UCSD-AML1 (cell line): ENCODE measurements at regions not wholly inside any gene's neighbourhood (a gene's known extent, or its start where the extent isn't known, plus 50 kb on each side); places are given as distances from the start of the nearest gene placed in this dataset.
"Not testable (repeated sequence)": the region's sequence is repeated elsewhere in the genome, so short reads cannot be mapped to it uniquely, and the experiment has no call there.

Source experiments
- DNase-seq: peaks from one replicate; lab custom pipeline; 2025; ENCODE audit not compliant: unreplicated experiment; lab: John Stamatoyannopoulos, UW

GRCh38 chr2:150371044-150371818 lies 116.2 kb downstream of the RND3 start:
- DNase-seq: no peak

GRCh38 chr2:150370561-150370960 lies 116.9 kb downstream of the RND3 start:
- DNase-seq: no peak

GRCh38 chr2:150369862-150370261 lies 117.6 kb downstream of the RND3 start:
- DNase-seq: no peak

GRCh38 chr2:150358468-150358807 lies 129.0 kb downstream of the RND3 start:
- no peak for DNase-seq

- DNase-seq: no peak
Observed at GRCh38 chr2:150357770-150358467, 129.5 kb downstream of the RND3 start.

- no peak for DNase-seq
Observed at GRCh38 chr2:150355440-150355839, 132.0 kb downstream of the RND3 start.

GRCh38 chr2:150353376-150353775 lies 134.1 kb downstream of the RND3 start:
- no peak for DNase-seq

- DNase-seq: no peak
Observed at GRCh38 chr2:150351922-150352321, 135.5 kb downstream of the RND3 start.

GRCh38 chr2:150350500-150350899 lies 137.0 kb downstream of the RND3 start:
- DNase-seq: no peak

- no peak for DNase-seq
Observed at GRCh38 chr2:150346806-150347205, 140.7 kb downstream of the RND3 start.

GRCh38 chr2:150341982-150342680 lies 145.3 kb downstream of the RND3 start:
- no peak for DNase-seq

- DNase-seq: no peak
Observed at GRCh38 chr2:150339951-150340350, 147.5 kb downstream of the RND3 start.

- no peak for DNase-seq
Observed at GRCh38 chr2:150339282-150339681, 148.2 kb downstream of the RND3 start.

- no peak for DNase-seq
Observed at GRCh38 chr2:150335596-150335995, 151.9 kb downstream of the RND3 start.

GRCh38 chr2:150332383-150332782 lies 155.1 kb downstream of the RND3 start:
- no peak for DNase-seq

GRCh38 chr2:150327564-150328489 lies 159.6 kb downstream of the RND3 start:
- no peak for DNase-seq

- DNase-seq: no peak
Observed at GRCh38 chr2:150325656-150326314, 161.7 kb downstream of the RND3 start.

- DNase-seq: not testable (repeated sequence)
Observed at GRCh38 chr2:150323071-150323470, 164.4 kb downstream of the RND3 start.

- no peak for DNase-seq
Observed at GRCh38 chr2:150320608-150321007, 166.9 kb downstream of the RND3 start.
